OCI-LY3 (cell line): ENCODE measurements at regions not wholly inside any gene's neighbourhood (a gene's known extent, or its start where the extent isn't known, plus 50 kb on each side); places are given as distances from the start of the nearest gene placed in this dataset.

Experiments used
- EZH2phosphoT487 ChIP-seq: fragments of 200-600 bp; shearing (Covaris generic); IDR thresholded peaks from 2 replicates; pipeline ENCODE4 v1.6.1; 2018; ENCODE audit warnings: antibody characterized with exemption, mixed run types, low read depth
- TF ChIP-seq, protein P1 (sequence below): fragments of 200-600, 300-600 bp; sonication (generic); IDR thresholded peaks from 2 replicates; pipeline ENCODE4 v1.5.1; 2014; ENCODE audit warnings: antibody characterized with exemption, low read length, low read depth

DNA sequence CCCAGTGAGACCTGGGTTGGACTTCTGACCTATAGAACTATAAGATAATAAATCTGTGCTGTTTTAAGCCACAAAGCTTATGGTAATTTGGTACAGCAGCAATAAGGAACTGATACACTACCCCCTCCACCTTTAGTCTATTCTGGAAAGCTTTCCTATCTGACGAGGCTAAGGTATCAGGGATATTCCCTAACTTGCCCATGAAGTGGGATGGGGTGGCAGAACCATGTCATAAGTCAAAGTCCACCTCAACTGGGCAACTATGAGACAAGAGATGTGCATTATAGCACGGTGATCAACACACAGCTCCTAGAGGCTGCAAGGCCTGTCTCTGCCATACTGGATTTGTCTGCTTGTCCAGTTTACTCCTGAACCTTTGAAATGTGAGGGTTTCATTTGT lies 146.8 kb upstream of the RAD23B start:
- TF ChIP-seq, protein P1, sequence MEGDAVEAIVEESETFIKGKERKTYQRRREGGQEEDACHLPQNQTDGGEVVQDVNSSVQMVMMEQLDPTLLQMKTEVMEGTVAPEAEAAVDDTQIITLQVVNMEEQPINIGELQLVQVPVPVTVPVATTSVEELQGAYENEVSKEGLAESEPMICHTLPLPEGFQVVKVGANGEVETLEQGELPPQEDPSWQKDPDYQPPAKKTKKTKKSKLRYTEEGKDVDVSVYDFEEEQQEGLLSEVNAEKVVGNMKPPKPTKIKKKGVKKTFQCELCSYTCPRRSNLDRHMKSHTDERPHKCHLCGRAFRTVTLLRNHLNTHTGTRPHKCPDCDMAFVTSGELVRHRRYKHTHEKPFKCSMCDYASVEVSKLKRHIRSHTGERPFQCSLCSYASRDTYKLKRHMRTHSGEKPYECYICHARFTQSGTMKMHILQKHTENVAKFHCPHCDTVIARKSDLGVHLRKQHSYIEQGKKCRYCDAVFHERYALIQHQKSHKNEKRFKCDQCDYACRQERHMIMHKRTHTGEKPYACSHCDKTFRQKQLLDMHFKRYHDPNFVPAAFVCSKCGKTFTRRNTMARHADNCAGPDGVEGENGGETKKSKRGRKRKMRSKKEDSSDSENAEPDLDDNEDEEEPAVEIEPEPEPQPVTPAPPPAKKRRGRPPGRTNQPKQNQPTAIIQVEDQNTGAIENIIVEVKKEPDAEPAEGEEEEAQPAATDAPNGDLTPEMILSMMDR = no peak
- no peak for TF ChIP-seq EZH2phosphoT487
